Activated CD8-positive, alpha-beta memory T cell treated with anti-CD3 and anti-CD28 coated beads for 1 hour (primary cell): ENCODE measurements at regions not wholly inside any gene's neighbourhood (a gene's known extent, or its start where the extent isn't known, plus 50 kb on each side); places are given as distances from the start of the nearest gene placed in this dataset.

ENCODE experiments used
- DNase-seq, 2 donors: peaks; one replicate each; pipeline ENCODE4 v3.0.0-alpha.2; 2020; ENCODE audit warnings: low read depth in 1 of 2; ENCODE audit errors: extremely low read depth in 1 of 2

DNA sequence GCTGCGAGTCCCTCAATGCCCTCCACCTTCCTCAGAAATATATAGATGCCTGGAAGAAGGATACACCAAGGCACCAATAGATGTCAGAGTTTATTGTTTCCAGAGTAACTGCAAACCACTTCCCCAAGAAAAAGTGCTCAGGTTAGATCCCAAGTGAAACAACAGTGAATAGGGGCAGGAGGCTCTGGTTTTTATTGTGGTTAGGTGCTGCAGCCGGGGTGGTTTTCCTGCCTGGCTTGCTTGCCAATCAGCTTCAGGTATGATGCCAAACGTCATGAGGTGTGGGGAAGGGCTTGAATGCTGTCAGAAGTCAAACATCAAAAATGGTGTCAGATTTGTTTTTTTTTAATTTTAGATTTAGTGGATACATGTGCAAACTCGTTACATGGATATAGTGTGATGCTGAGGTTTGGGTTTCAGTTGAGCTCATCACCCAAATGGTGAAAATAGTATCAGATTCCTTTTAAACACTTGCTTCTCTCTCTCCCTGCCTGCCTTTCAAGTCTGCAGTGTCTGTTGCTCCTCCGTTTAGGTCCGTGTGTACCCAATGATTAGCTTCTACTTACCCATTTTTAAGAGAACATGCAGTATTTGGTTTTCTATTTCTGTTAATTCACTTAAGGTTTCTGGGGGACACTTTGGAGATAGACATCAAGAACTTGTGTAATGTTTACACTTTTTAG, 1317.0 kb downstream of the MRPL39 start:
- peak in 1 of 2 donors; percentile 26 for DNase-seq

DNA sequence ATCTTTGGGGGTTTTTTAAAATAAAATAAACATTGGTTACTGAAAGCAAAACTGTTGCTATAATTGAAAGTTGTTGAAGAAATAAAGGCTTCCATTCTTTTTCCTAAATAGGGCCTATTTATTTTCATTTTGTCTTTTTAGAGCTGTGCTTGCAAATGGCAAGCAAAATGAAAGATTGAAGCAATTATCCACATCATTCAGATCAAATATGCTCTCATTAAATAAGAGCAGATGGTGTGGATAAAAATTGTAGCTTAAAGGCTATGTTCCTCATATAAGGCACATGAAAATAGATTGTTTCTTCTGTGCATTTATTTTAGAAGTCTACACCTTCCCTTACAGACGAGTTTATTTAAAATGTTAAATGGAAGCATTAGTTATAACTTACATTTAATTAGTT, 1317.7 kb downstream of the MRPL39 start:
- DNase-seq: no peak

DNA sequence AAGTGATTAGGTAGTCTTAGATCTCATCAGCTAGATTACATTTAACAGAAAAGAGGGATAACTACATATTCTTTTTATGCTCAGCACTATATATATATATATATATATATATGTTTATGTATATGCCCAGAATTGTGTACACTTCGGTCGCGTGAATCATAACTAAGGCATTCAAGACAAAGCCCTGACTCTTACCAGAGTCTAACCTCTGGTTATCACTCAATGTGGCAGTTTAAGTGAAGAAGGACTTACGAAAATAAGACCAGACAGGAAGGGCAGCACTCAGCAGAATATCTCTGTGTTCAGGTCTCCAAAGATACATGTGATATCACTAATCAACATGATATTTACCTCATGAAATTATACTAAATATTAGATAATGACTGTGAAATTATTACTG, 1326.7 kb downstream of the MRPL39 start:
- no peak for DNase-seq

DNA sequence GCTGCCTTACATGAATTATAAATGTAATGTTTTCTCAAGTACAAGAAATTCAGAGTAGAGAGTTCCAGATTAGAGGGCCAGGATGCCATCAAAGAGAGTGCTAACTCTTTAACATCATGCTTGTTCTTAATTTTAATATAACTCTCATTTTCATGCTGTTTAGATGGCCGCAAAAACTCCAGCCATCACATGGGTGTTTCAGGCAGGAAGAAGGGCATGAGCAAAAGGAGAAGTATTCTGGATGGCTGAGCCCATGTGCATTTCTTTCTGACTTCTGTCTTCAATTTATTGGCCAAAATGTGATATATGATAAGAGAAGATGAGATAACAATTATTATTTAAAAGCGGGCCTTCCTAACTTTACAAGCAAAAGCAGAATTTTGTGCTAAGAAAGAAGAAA, 1328.6 kb downstream of the MRPL39 start:
- DNase-seq: no peak

DNA sequence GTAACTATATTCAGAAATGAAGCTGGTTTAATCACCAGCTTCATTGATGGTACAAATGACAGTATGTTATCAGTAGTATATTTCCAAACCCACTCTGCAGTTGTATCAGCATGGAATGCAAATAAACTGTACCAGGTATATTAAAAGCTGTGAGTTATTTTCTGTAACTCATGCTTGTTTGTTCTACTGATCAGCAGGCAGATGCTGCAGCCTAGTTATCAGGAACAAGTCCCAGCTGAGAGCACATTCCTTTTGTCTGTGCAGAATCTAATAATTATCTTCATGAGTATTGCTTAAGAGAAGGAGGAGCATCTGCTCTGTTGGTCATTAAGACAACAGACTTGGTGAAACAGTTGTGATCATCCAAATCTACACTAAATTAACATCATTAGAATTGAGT, 1331.1 kb downstream of the MRPL39 start:
- no peak for DNase-seq

DNA sequence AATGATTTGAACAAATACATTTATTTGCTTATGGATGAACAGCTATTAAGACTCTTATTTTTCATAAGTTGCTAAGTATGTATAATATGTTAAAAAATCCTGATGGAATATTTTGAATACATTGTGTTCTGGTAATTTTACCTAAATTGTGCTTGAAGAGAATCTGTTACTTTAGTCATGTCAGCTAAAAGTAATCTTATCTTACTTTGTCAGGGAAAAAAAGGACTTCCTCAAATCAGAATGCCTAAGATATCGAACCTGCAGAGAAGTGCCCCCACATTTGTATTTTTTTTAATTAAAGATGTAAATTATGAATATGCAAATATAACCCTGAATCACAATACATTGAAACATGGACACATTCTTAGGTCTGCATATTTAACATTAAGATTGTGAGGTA, 1331.7 kb downstream of the MRPL39 start:
- no peak for DNase-seq

DNA sequence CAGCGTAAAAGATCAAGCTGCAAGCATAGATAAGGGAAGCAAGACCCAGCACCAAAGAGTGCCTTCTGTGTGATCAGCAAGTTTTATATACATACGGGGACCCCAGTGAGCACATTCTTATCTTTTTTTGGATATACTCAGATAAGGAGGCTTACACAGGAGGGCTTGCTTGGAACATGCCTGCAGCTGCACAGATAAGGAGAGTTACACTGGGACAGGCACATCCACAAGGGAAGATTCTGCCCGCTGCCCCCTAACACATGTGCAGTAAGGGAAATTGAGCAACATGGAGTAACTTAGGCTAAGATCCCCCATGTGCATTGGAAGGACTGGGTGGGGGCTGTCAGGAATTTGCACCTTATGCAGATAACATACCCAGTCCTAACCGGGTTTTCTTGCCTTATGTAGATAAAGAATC, 1334.8 kb downstream of the MRPL39 start:
- DNase-seq: no peak

DNA sequence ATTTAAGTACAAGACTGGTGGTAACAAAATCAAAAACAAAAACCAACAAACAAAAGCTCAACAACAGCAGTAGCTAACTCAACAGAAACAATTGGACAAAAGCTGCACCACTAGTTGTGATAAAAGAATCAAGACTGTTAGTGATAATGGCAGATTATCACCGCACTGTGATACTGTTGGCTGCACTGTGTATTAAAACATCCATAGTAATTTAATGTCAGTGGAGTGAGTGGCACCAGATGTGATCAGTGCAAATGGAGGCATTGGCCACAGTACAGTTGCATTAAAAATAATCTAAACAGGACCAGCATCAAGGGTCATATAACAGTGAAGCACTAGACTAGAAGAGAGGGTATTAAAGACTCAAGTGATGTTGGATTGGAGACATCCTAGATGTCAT, 1341.3 kb downstream of the MRPL39 start:
- DNase-seq: no peak

DNA sequence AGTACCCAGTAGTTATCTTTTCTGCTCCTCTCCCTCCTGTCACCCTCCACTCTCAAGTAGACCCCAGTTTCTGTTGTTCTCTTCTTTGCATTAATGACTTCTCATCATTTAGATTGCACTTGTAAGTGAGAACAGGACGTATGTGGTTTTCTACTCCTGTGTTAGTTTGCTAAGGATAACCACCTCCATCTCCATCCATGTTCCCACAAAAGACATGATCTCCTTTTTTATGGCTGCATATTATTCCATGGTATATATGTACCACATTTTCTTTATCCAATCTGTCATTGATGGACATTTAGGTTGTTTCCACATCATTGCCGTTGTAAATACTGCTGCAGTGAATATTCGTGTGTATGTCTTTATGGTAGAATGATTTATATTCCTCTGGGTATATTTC, 1346.5 kb downstream of the MRPL39 start:
- no peak for DNase-seq

DNA sequence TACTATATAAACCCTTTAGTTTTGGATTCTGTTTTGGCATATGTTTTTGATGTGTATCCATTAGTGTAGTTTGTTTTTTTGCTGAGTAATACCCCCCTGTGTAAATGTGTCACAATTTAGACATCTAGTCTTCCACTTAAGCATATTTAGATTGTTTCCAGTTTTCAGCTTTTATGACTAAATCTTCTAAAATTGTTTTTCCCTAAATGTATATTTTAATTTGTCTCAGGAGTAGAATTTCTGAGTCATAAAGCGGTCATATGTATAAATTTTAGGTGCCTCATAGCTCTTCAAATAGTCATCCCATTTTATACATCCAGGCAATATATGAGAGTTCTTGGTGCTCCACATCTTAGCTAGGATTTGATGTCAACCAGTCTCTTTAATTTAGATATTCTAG, 1348.0 kb downstream of the MRPL39 start:
- DNase-seq: no peak

DNA sequence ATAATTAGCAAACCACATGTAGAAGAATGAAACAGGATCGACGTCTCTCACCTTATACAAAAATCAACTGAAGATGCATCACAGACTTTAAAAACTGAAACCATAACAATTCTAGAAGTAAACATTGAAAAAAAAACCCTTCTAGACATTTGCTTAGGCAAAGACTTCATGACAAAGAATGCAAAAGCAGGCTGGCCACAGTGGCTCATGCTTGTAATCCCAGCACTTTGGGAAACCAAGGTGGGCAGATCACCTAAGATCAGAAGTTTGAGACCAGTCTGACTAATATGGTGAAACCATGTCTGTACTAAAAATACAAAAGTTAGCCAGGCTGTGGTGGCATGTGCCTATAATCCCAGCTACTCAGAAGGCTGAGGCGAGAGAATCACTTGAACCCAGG, 1351.7 kb downstream of the MRPL39 start:
- DNase-seq: no peak

DNA sequence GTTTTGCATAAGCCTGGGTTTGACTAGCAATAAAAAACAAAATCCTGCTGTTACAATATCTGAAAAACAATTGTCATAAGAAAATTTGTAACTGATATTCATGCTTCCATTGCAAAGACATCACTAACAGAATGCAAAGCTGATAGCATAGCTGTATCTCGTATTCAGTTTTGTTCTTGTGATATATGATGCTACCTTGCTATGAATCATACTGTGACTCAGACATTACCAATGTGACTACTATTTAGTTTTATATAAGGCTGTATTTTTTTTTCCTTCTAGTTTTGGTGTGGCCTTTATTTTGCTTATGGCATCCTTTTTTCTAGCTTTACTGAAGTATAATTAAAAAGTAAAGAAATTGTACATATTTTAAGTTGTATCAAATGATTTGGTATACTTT, 1381.8 kb downstream of the MRPL39 start:
- no peak for DNase-seq

DNA sequence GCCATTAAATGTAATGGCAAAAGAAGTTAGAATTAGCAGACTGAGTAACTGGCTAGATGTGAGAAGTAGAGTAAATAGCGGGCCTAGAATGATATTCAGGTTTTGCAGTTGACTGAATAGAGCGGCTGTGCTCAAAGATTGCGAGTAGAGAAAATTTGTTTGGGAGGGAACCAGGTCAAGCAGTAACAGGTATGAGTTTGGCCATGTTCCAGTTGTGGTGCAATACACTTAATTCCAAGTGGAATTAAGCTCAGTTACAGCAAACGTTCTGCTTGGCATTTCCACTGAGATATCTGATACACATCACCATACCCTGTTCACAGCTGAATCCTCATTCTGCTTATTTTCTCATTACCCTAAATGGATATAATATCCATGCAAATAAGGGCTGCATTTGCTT, 1382.9 kb downstream of the MRPL39 start:
- no peak for DNase-seq

DNA sequence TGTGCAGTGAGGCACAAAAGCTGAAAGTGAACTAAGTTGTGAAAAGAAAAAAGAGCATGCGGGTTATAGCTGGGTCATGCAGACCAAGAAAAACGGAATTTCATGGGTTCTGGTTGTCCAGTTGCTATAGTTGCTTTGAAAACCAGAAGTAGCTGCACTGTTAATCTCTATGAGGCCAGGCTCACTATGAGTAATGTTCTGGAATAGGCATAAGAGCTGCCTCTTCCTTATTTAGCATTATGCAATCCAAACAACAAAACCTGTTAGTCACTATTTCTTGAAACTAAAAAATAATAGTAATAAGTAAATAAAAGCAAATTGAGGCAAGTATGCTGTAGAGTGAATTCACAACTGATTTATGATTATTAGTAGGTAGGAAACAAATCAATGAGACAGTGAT, 1383.7 kb downstream of the MRPL39 start:
- DNase-seq: no peak

DNA sequence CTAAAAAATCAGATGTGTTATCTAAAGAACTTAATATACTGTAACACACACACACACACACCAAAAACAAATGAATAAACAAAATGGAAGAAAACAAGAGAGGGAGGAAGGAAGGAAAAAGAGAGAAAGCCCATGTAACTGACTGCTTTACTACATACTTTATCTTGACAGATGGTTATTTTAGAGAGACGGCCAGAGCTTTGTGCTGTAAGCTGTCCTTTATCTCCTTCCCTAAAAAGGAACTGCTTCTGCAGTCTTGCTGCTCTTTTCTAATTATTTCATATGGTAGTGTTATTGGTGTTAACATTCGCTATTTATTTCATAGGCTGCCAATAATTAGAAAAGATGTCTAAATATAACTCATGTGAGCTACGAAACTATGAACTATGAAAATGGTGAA, 1384.6 kb downstream of the MRPL39 start:
- DNase-seq: no peak

DNA sequence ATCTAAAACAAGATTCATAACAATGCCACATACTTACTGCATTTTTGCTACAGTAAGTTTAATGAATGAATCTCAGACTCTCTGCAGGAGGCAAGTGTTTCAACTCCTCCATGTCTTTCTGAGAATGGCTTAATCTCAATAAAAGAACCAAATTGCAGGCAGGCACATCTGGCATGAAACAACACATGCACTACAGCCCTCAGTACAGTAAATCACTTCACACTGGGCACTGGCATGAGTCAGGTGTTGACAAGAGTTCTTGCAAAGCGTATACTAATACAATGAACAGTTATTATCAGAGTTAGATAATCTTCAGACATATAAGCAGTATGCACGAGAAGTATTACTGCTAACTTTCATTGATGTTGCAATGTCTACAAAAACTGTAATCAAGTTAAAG, 1386.8 kb downstream of the MRPL39 start:
- no peak for DNase-seq

DNA sequence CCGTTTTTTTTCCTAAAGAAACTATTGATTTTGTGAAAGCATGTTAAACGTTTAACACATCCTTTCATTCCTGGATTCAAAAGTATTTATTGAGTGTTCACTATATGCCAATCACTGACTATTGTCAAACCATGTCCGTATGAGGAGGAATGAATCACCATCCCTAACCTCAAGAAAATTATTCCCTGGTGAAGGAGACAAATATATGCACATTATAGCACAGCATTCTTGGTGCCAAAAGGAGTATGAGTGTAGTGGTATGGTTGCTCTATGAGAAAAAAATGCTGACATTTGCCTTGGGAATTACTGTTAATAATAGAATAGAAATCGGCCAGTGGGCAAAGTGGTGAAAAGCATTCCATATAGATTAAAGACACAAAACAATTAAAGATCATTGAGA, 1390.1 kb downstream of the MRPL39 start:
- no peak for DNase-seq

DNA sequence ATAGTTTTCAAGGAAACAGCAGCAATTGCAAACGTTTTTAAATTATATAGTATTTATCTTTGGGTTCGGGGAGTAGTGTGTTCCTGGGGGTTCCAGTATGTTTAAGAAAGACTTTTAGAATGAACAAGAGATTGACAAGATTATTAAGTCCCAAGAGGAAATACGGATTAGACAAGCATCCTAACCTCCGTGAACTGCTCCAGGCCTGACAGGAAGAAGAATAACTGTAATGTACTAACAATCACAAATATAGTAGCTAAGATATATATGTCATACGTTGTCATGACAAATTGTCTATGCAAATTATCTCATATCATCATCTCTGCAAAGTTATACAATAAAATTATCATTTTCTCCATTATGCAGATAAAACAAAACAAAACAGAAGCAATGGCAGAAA, 1397.2 kb downstream of the MRPL39 start:
- DNase-seq: no peak

DNA sequence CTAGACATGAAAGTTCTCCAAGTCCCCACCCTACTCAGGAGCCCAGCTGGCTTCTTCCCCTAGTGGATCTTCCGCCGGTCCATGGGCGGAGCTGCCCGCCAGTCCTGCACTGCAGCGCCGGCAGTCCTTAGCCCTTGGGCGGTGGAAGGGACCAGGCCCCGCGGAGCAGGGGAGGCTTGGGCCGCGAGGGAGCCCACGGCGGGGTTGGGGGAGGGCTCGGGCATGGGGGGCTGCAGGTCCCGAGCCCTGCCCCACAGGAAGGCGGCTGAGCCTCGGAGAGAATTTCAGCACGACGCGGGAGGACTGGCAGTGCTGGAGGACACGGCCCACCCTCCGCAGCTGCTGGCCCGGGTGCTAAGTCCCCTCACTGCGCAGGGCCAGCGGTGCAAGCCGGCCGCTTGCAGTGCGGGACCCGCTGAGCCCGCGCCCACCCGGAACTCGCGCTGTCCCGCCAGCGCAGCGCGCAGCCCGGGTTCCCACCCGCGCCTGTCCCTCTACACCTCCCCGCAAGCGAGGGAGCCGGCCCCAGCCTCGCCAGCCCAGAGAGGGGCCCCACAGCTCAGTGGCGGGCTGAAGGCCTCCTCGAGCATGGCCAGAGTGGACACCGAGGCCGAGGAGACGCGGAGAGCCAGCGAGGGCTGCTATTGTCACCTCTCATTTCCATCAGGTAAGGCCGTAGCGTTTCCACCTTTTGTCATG, 1398.6 kb downstream of the MRPL39 start:
- no peak for DNase-seq

DNA sequence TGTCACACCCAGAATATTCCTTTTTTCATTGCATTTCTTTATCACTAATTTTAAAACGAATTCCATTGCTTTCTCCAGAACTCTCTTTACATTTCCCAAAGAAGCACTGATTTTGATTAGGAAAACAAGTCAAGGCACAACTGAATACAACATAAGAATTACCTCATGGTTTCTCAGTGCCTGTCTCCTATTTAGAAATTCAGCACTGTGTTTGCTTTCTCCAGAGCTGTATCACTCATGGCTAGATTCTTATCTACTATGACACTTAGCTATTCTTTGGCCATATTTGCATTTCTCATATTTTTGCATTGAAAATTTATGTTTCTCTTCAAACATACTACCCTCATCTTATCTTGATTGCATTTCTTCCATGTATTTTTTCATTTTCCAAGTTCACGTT, 1402.0 kb downstream of the MRPL39 start:
- no peak for DNase-seq

DNA sequence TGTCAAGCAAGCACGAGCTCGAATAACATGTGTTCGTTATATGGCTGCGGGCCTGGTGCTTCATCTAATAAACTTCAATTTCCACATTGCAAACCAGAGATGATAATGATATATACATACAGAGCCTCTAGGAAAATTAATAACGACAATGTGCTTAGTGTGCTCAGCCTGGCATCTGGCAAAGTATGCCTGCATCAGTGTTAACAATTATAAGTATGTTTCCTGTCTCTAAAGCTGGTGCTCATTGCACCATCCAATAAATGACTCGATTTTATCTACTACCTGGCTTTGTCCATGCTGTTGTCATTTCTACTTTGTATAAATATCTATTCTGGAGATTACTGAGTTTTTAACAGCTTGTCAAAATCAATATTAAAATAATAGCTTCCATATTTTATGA, 1402.6 kb downstream of the MRPL39 start:
- DNase-seq: no peak

DNA sequence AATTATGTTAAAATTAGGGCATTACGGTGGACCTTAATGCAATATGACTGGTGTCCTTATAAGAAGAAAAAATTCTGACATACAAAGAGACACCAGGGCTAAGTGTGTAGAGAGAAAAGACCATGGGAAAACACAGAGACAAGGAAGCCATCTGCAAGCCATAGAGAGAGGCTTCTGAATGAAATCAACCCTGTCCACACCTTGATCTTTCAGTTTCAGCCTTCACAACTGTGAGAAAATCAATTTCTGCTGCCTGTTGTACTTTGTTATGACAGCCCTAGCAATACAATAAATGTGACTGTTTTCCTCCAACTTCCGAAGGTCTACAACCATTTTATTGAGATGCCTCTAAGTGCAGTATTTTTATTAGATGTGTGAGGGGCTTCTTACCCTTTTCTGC, 1407.2 kb downstream of the MRPL39 start:
- DNase-seq: no peak

DNA sequence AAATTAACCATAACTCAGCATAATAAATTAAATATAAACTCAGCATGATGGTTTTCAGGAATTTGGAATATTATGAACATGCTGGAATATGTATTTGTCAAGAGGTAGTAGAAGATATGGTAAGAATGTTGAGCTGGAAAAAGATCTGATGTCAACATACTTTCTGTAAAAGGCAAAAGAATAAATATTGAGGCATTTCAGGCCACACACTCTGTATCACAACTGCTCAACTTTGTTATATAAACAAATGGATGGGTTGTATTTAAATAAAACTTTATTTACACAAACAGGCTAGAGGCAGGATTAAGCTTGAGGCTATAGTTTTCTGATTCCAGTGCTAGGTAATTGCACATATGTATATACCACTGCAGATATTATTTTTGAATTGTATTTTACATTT, 1409.4 kb downstream of the MRPL39 start:
- DNase-seq: no peak
